ENCODE measurements at regions not wholly inside any gene's neighbourhood (a gene's known extent, or its start where the extent isn't known, plus 50 kb on each side); places are given as distances from the start of the nearest gene placed in this dataset.

DNA sequence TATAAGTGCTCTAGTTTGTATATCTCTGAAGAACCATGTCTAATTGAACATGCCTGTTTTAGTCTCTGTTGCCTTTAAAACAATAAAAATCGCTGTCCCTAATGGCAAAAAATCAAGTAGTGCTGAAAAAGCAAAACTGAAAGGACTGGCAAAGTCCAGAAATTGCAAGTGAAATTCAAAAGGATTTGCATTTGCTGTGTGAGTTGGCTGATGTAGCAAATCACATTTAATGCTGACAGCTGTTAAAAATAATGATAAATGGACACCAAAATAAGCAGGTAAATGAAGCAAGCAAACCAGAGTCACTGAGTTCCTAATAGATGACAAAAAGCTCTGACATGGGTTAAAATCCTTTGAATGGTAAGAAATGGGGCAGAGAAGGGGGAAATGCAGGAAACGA is 874.1 kb downstream of the GRM8 start:
- DNase-seq: no peak

DNA sequence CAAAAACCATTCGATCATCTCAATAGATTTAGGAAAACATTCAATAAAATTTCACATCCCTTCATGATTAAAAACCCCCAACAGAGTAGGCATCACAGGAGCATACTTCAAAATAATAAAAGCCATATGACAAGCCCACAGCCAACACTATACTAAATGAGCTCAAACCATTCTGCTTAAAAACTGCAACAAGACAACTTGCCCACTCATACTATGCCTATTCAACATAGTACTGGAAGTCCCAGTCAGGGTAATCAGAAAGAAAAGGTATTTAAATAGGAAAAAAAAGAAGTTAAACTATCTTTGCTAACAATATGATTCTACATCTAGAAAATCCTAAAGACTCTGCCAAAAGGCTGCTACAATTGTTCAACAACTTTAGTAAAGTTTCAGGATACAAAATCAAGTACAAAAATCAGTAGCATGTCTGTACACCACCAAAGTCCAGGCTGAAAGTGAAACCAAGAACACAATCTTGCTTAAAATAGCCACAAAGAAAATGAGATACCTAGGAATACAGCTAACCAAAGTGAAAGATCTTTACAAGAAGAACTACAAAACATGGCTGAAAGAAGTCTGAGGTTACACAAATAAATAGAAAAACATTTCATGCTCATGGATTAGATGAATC is 882.6 kb downstream of the GRM8 start:
- no peak for DNase-seq

DNA sequence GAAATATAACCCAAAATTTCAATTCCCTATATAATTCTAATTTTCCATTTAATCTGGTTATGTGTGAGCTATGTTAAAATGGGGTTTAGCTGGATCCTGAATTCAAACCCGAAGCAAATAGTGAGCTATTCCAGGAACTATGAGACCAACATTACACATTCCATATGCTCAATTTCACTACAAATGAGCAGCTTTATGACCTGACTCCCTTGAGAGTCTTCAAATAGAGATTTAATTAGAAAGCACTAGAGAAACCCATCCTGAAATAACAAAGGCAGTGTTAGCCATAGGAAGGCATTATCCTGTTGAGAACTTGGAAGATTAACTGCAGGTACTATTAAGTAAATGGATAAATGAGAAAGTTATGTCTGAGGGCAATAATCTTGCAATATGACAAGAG is 890.0 kb downstream of the GRM8 start:
- DNase-seq: no peak

DNA sequence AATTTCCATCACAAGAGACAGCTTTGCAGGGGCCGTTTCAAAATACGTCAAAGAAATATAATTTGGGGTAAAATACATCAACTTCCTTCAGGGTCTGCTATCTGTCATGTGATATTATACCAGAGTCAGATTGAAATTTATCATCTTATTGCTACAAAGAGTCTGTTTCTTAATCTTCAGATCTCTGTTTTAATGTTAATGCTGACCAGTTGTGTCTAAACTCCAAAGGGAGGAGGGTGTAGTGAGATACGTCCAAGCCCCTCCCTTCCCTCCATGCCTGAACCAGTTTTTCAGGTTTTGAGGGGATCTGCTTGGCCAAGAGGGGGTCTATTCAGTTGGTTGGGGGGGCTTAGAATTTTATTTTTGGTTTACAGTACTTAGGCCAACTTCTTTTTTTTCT is 891.6 kb downstream of the GRM8 start:
- no peak for DNase-seq

DNA sequence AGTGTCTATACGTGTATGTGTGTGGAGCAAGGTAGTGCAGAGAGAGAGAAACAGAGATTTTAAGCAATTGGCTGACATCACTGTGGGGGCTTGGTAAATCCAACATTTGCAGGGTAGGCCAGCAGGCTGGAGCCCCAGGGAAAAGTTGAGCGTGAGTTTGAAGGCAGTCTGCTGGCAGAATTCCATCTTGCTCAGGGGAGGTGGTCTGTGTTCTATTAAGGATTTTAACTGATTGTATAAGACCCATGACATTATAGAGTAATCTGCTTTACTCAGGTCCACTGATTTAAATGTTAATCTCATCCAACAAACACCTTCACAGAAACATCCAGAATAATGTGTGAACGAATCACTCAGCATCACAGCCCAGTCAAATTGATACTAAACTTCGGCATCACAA is 912.9 kb downstream of the GRM8 start:
- no peak for DNase-seq

DNA sequence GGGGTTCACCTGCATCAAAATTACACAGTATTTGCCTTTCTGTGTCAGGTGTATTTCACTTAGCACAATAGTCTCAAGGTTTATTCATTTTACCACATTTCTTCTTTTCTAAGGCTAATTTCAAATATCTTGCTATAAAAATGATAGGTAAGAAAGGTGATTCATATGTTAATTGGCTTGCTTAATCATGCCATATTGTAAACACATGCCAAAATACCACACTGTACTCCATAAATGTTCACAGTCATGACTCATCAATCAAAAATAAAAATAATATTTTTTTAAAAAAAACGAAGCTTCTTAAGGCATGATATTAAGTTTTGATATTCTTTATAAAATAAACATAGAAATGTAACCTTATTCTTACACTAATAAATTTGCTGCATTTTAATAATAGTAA is 947.1 kb downstream of the GRM8 start:
- no peak for DNase-seq

DNA sequence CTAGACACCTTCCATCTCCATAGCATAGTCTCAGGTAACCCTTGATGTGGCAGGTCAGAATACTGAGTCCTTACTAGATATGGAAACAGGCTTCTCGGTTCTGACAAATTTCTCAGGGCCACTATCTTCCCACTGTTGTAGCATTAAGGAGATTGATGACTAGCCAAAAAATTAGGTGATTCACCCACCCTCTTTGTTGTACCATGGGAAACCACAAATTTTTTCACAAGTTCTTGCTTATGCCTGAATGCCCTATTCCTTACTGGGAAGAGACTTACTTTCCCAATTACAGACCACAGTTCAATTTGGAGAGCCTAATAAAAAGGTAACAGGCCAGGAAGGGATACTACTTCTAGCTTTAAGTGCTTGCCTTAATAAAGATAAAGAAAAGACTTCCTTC is 948.8 kb downstream of the GRM8 start:
- no peak for DNase-seq

DNA sequence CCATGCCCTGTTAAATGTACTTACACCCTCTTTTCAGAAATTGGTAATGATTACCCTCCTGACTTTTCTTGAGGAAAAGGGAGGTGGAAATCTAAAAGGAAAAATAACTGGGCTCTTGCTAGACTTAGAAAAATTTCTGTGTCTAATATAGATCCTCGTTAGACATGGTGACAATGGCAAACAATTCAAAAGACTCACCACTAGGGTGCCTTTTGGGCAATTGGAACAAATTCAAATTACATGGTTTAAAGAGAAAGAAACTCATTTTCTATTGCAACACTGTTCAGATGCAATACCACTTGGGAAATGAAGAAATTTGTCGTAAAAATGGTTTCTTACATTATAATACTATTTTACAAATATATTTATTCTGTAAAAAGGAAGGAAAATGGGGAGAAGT is 950.1 kb downstream of the GRM8 start:
- no peak for DNase-seq

DNA sequence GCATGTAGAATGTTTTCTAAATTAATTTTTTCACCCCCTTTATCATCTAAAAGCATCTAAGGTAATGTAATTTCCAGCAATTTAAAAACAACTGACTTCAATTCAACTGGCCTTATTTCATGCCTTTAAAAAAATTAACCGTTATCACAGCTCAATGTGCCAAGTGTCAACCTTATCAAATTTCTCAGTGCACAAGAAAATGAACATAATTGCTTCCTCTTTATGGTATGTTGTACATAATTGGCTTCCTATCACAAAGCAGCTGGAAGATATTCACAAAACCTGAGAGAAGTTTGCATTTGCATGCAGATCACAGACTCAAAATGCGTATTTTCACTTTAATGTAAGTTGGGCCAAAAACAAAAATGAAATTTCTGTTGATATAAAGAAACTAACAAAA is 966.4 kb downstream of the GRM8 start:
- no peak for DNase-seq

DNA sequence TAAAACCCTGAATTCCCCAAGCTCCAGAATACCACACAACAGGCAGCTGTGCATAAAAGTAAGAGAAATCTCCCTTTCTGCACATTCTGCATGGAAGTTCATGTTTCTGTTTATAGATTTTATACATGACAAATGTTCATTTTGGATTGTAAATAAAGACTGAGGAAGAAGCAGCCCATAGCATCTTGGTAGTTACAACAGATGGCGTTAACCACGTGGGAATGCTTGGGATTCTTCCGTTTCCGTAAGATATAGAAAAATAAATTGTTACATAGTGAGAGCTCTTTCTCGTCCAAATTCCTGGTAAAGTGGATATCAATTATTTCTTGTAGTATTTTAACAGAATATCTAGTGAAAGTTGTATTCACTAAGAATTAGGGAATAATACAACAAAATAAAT is 1016.5 kb downstream of the GRM8 start:
- no peak for DNase-seq

DNA sequence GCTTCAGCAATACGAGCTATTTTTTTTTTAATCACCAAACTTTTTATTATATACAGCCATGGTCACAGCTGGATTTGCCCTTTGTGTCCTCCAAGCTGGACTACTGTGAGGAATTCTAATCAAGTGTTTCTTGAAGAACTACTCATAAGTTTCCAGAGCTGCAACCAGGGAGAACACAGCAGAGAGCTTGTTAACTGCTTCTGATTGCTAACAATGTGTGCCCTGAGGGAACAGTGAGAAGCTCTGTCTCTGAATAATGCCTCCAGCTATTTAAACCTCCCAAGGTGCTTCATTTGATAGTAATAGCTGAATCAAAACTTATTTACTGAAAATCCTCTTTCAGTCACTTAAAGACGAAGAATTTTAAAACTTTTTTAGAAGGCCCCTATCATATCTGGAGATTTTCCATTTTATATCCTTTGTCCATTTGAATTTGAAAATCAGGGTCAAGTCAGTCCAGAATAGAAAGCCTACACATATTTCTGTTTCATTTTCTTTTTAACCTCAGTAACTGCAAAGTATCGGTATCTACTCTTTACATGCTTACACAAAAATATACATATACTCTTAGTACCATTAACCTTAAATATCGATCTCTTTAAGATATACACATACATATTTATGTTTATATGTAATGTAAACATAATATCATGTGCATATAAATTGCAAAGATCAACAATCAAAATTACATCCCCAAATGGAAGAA is 1024.2 kb downstream of the GRM8 start:
- DNase-seq: no peak

DNA sequence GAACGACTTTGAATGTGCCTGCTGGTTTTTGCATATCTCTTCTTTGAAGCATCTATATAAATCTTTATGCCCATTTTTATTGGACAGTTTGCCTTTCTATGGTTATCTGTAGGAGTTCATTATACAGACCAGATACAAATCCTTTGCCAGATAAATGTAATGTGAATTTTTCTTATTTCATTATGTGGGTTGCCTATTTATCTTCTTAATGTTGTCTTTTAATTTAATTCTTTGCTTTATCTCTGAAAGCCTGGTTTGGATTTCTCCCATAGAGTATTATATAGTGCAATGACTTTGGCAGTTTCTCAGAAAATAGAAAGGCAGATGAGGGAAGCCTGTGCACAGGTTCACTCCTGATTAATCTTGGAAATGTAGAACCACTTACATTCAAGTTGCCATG is 1025.1 kb downstream of the GRM8 start:
- DNase-seq: no peak

DNA sequence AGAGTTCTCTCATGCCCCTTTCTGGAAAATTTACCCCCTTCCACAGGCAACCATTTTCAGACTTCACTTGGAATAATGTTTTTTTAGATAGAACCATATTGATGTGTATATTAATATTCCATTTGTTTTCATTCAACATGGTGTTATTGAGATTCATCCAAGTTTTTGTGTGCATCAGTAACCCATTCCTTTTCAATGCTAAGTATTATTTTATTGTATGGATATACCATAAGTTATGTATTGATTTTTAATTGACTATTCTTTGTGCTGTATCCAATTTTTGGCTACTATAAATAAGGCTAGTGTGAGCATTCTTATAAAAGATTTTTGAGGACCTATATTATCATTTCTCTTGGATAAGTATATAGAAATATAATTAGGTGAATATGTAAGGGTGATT is 1025.7 kb downstream of the GRM8 start:
- no peak for DNase-seq

DNA sequence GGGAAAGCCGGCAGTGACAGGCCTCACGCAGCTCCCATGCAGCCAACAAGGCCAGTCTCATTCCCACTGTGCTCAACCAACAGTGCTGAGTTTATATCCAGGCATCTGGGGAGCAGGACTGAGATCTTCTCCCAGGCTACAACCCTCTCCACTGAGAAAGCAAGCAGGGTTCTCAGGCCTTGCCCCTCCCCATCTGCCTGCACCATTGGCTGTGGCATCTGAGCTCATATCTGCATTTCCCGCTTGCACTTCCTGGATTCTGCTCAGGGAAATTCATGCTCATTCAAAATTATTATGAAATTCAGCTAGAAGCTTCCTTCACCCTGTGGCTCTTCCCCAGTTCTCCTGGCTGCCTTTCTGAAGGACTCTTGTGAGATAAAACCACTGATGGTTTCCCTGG is 1029.0 kb downstream of the GRM8 start:
- DNase-seq: no peak

DNA sequence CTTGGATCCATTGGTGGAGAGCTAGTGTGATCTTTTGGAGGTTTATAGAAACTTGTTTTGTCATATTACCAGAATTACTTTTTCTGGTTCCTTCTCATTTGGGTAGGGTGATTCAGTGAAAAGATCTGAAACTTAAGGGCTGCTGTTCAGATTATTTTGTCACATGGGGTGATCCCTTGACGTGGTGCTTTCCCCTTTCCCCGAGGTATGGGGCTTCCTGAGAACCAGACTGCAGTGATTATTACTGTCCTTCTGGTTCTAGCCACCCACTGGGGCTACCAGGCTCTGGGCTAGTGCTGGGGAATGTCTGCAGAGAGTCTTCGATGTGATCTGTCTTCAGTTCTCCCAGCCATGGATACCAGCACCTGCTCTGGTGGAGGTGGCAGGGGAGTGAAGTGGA is 1030.0 kb downstream of the GRM8 start:
- DNase-seq: no peak

DNA sequence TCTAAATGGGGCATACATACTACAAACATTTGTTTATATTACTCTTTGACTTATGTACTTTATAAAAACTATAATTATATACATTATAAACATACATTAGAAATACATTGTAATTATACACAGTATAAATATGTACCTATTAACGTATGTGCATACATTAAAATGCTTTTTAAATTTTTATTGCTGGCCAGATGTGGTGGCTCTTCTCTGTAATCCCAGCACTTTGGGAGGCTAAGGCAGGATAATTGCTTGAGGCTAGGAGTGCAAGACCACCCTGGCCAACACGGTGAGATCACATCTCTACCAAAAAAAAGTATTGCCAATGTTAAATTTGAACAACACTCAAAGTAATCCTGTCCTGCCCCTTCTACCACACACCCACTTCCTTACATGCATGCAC is 1037.0 kb downstream of the GRM8 start:
- DNase-seq: no peak

DNA sequence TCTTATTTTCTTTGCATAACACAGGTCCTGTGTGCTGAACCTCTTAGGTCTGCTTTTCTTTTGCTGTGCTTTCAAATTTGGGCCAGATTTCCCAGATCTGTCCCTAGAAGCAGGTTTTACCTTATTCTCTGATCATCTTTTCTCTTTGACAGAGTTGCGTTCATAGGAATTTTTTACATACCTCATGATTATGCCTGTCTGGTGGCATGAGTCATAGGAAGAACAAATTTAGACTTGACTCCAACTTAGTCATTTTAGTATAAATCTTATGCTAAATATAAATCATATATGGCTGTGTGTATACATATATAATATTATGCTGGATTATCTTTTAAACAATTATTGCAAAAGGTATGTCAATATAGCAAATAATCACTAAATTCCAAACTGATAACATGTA is 1038.9 kb downstream of the GRM8 start:
- DNase-seq: no peak

DNA sequence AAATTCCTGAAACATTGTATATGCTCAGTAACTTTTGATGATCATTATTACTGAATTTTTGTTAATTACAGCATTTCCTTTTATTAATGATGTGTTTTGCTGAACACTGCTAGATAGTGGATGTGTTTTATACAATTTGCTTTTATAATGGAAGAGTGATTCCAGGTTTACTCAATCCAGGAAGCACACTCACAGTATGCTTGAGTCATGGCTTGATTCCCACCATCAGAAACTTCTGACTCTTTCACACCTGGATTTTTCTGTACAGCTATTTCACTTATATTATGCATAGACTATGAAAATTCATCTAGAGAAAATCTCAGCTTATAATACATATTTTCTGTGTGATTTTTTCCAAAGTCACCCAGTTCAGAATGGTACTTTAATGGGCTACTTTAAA is 1040.9 kb downstream of the GRM8 start:
- no peak for DNase-seq

DNA sequence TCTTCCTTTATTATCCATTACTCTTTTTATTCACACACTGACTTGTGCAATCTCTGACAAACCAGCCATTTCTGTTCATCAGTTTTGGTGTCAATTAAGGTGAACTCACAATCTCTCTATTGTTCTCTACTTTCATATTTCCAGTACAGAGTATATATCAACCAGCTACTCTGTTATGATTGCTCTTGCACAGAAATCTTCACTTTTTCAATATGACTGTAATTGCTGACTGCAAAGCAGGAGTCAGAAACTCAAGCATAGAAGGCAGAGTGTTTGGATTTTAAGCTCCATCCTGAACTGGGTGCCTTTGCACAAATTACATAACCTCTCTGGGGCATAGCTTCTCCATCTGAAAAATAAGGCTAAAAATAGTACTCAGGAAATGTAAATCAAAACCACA is 1042.0 kb downstream of the GRM8 start:
- DNase-seq: no peak

DNA sequence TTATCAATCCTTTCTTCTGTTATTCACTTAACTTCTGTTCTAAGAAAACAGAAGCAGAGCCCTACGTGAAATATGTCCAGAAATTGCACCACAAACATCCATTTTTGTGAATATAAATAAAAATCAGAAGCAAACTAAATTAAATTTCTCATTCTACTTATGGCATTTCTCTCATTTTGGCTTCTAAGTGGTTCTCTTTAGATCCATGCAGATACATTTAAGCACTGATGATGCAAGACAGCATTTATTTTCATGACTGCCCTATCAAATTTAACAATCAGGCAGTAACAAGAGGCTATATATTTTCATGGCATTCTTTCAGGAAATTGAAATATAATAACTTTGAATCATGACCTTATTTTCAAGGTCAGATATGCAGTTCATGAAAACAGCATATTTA is 1049.6 kb downstream of the GRM8 start:
- DNase-seq: no peak

DNA sequence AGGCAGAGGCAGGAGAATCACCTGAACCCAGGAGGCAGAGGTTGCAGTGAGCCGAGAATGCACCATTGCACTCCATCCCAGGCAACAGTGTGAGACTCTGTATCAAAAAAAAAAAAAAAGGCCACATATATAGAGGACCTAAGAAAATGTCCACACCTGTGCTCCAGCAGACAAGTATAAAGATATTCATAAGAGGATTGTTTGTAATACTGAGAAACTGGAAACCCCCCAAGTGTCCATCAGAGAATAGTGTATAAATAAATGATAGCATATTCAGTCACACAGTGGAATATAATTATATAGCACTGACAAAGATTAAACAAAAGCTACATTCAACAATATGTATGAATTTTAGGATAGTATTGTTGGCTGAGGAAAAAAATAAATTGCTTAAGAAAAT is 1050.6 kb downstream of the GRM8 start:
- no peak for DNase-seq

DNA sequence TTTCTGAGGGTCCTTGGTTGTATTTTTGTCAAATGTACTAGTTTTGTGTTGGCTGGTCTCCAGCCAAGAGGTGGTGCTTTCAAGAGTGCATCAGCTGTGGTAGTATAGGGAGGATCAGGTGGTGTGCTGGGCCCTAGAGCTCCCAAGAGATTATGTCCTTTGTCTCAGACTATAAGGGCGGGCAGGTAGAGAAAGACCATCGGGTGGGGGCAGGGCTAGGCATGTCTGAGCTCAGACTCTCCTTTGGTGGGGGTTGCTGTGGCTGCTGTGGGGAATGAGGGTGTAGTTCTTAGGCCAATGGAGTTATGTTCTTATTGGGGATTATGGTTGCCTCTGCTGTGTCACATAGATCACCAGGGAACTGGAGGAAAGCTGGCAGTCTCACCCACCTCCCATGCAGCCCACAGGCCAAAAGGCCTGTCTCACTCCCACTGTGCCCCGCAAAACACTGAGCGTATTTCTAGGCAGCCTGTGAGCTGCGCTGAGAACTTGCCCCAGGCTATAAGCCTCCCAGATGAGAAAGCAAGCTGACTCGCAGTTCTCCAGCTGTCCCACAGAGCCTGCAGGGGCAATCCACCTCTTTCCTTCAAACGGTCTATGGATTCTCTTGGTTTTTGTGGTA is 1066.7 kb downstream of the GRM8 start:
- DNase-seq: no peak

DNA sequence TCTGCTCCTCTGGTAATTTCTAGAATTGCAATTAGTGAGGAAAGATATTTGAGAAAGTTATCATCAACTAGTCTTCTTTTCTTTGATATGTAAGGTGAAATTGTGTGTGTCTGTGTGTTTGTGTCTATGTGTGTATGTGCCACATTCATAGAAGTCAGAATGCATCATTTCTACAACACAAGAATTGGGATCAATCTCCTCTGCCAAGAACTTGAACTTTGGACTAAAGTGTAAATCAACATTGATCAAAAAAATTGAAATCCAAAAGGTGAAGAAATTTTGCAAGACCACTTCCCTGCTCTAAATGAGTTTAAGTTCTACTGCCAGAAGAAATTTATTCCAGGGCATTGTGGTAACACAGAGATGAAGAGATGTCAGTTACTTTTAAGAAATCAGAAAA is 1072.8 kb downstream of the GRM8 start:
- DNase-seq: no peak

DNA sequence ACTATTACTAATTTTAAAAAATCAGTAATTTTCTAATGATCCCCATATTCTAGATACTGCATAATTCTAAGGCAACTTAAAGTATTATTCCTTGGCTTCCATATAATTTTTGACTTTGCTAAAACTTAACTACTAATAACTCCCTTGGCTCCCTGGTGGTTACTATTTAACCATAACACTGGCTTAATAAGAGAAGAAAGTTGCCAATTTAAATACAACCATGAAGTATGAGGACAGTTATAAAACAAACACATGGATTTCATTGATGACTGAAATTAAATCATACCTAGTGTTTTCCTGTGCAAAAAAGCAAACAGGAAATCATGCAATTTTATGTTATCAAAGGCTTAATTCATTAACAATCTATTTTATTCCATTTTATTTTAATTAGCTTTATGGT is 1073.9 kb downstream of the GRM8 start:
- no peak for DNase-seq

DNA sequence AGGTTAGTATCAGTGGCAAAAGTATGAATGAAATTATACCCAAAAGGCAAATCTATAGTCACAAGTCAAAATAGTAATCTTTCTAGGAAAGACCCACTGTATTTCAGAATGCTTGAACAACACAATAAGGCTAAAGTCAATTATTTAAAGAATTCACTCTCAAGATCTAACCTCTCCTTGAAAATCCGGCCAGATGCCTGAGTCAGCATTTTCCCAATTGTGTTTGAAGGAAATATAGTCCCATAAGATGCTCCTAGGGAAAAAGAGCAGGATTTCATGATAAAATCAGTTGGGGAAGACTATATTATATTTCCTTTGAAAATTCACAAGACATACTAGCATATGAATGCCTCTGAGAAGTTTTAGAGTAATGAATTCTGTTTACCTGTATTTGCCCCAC is 1075.0 kb downstream of the GRM8 start:
- no peak for DNase-seq
